ENCODE measurements at regions not wholly inside any gene's neighbourhood (a gene's known extent, or its start where the extent isn't known, plus 50 kb on each side); places are given as distances from the start of the nearest gene placed in this dataset.
"Not testable (repeated sequence)": the region's sequence is repeated elsewhere in the genome, so short reads cannot be mapped to it uniquely, and the experiment has no call there.

GRCh38 chr5:98231089-98231488 lies 542.4 kb upstream of the RGMB start:
- no peak for DNase-seq

- DNase-seq: not testable (repeated sequence)
Observed at GRCh38 chr5:98237794-98238193, 535.7 kb upstream of the RGMB start.

GRCh38 chr5:98243972-98244371 lies 529.5 kb upstream of the RGMB start:
- DNase-seq: no peak

- DNase-seq: no peak
Observed at GRCh38 chr5:98248949-98249348, 524.5 kb upstream of the RGMB start.

- DNase-seq: peak in 1 of 3 experiments; percentile 85
Observed at GRCh38 chr5:98258939-98259338, 514.5 kb upstream of the RGMB start.

- DNase-seq: no peak
Observed at GRCh38 chr5:98259595-98259994, 513.9 kb upstream of the RGMB start.

- DNase-seq: no peak
Observed at GRCh38 chr5:98263084-98263483, 510.4 kb upstream of the RGMB start.

- DNase-seq: no peak
Observed at GRCh38 chr5:98268162-98268860, 505.2 kb upstream of the RGMB start.

- DNase-seq: no peak
Observed at GRCh38 chr5:98275980-98276379, 497.5 kb upstream of the RGMB start.

GRCh38 chr5:98282521-98282920 lies 490.9 kb upstream of the RGMB start:
- DNase-seq: peak in 1 of 3 experiments; percentile 11

GRCh38 chr5:98292496-98292895 lies 481.0 kb upstream of the RGMB start:
- no peak for DNase-seq

GRCh38 chr5:98296426-98296825 lies 477.0 kb upstream of the RGMB start:
- DNase-seq: no peak

GRCh38 chr5:98299435-98299834 lies 474.0 kb upstream of the RGMB start:
- no peak for DNase-seq

GRCh38 chr5:98301547-98301946 lies 471.9 kb upstream of the RGMB start:
- DNase-seq: peak in 2 of 3 experiments; percentile 3 to 14

GRCh38 chr5:98307811-98308210 lies 465.7 kb upstream of the RGMB start:
- no peak for DNase-seq

GRCh38 chr5:98308231-98308630 lies 465.2 kb upstream of the RGMB start:
- DNase-seq: no peak

GRCh38 chr5:98308960-98309359 lies 464.5 kb upstream of the RGMB start:
- DNase-seq: no peak

- peak in 2 of 3 experiments; percentile 21 to 50 for DNase-seq
Observed at GRCh38 chr5:98309785-98310598, 463.5 kb upstream of the RGMB start.

GRCh38 chr5:98314292-98314691 lies 459.2 kb upstream of the RGMB start:
- no peak for DNase-seq

- DNase-seq: peak in 1 of 3 experiments; percentile 9
Observed at GRCh38 chr5:98318386-98318785, 455.1 kb upstream of the RGMB start.

- no peak for DNase-seq
Observed at GRCh38 chr5:98319299-98320011, 454.0 kb upstream of the RGMB start.

GRCh38 chr5:98320343-98320742 lies 453.1 kb upstream of the RGMB start:
- DNase-seq: no peak

GRCh38 chr5:98321361-98321760 lies 452.1 kb upstream of the RGMB start:
- DNase-seq: no peak

- DNase-seq: not testable (repeated sequence)
Observed at GRCh38 chr5:98325187-98325586, 448.3 kb upstream of the RGMB start.

Measured in NCI-H1417 (cell line).